ENCODE measurements at regions not wholly inside any gene's neighbourhood (a gene's known extent, or its start where the extent isn't known, plus 50 kb on each side); places are given as distances from the start of the nearest gene placed in this dataset.

DNA sequence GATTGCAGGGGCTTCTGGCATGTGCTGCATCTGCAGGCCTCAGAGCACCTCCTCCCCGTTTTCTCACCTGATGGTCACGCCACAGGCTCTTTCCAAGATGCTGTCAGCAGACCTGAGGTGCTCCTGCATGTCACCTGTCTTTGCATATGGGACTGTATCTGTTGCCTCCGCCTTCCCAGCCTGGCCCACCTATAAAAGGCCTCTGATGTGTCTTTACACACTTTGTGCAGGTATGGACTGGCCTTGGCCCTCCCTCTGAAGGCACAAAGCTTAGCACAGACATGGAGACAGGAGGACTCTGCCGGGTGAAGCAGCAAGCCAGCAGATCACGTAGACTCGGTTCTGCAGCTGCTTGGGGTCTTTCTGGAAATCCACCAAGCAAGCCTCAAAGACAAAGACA, 220.9 kb upstream of the PPP2R2D start:
- DNase-seq = no peak

DNA sequence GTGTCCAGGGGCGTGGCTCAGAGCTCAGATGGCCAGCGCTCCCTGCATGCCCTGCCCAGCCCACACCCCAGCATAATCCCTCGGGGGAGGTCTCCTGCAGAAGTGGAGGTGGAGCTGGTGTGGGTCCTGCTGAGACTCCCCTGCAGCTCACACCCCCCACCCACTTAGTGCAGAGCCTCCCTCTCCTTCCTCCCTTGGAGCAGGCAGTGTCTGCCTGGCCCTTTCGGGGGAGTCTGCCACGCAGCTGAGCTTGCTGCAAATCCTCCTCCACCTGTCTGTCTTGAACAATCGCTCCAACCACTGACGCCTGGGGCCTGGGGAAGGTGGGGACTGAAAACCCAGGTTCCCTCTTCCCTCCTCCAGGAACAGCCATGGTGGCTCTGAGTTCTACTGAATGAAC, 219.7 kb upstream of the PPP2R2D start:
- no peak for DNase-seq

DNA sequence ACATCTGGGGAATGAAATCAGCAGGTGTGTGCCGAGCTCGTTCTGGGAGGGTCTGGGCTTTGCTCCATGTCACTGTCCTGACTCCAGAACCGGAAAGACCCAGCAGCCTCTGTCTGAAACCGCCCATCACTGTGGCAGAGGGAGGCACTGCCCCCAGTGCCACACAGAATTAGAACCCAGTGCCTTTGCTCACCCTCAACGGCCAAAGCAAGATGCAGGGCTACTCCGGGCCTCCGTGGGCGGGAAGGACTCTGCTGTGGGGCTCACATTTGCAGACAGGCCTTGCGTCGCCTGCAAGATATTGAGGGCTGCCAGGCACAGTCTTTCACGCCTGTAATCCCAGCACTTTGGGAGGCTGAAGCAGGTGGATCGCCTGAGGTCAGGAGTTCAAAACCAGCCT, 219.2 kb upstream of the PPP2R2D start:
- no peak for DNase-seq

DNA sequence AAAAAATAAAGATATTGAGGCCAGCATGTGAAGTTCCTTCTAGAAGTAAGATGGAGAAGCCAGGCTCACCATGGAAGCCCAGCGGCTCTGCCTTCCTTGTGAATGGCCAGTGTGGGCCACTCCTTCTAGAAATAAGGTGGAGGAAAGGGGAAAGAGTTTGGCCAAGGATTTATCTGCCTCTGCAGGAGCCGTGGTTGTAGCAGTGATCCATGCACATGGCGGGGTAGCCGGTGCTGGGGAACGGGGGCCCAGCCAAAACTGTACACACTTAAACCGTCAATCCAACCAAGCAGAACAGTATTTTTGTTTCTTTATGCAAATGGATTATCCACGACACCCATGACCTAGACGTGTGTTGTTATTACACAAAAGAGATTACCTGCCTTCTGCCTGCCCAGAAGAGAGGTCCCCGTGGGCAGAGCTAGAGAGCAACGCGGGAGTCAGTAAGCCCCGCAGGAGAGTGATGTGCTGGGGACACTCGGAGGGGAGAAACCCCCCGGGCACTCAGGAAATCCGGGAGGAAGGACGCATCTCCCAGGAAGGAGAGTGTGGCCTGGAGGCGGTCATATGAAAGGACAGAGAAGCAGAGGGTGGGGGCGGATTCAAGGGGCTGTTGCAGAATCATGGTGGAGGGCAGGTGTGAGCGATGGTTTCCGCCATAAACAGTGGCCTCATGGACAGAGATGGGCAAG, 218.4 kb upstream of the PPP2R2D start:
- no peak for DNase-seq

DNA sequence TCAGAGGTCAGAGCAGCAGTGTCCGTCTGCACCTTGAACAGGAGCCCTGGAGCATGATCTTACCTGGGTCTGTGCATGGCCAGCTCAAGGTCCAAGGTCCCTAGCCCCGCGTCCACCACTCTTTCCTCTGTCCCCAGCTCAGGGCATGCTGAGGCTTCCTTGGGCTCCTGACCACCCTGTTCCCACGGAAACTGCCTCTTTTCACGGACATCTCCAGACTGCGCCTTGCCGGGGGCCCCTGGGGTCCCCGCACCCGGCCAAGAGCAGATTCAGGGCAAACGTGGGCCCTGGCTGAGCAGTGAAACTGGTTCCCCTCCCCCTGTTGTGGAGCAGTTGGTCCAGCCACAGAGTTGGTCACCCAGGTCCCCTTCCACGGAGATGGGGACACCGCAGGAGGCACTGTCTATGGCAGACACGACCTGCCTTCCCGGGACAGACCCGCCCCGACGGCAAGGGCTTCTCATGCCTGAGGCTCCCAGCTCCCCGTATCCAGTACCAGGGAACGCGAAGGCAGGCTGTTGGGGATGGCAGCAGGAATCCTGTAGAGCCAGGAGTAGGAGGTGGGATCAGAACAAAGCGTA, 217.4 kb upstream of the PPP2R2D start:
- no peak for DNase-seq

DNA sequence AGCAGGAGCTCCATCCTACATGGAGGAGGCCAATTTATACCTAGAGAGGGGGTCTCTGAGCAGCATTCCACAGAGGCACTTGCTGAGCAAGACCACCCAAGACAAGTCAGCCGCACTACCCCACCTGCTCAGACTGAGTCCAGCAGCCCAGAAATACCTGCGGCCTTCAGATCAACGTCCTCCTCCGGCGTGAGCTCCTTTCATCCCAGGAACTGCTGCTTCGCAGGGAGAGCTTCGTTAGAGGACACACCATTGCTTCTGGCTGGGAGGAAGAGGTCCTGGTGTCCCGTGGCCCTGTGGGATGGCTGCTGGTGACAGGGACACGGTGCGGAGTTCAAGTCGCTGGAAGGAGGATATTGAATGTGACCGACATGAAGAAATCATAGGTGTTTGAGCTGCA, 216.9 kb upstream of the PPP2R2D start:
- no peak for DNase-seq

DNA sequence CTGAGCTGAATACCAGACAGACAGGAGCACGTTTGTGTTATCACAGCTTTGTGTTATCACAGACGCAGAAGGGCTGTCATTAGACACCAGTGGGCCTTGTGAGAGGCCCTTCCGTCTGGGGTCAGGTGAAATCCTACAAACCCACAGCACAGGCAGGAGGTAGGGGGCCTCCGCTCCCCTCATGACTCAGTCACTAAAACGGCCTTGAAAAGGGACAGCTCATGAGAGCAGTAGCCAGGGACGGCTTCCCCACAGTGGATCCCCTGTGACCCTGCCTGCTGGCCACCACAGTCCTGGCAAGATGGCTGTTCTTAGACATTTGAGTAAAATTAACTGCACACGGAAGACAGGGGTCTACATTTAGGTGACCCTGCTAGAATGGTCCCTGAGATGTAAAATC, 215.8 kb upstream of the PPP2R2D start:
- DNase-seq = no peak

DNA sequence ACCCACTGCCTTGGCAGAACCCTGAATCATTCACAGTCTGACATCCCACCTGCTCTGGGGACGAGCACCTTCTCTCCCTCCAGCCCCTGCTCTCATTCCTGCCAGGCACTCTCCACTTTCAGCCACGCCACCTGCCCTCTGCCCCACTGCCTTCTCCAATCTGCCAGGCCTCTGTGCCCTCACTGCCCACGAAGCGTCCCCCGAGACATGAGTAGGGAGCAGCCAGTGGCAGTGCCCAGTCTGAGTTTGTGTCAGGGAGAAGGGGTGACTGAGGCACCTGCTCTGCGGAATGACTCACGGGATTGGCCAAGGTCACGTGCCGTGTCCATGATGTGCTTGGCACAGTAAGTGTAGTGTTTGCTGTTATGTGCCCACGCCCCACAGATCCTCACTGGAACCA, 215.2 kb upstream of the PPP2R2D start:
- DNase-seq = no peak

DNA sequence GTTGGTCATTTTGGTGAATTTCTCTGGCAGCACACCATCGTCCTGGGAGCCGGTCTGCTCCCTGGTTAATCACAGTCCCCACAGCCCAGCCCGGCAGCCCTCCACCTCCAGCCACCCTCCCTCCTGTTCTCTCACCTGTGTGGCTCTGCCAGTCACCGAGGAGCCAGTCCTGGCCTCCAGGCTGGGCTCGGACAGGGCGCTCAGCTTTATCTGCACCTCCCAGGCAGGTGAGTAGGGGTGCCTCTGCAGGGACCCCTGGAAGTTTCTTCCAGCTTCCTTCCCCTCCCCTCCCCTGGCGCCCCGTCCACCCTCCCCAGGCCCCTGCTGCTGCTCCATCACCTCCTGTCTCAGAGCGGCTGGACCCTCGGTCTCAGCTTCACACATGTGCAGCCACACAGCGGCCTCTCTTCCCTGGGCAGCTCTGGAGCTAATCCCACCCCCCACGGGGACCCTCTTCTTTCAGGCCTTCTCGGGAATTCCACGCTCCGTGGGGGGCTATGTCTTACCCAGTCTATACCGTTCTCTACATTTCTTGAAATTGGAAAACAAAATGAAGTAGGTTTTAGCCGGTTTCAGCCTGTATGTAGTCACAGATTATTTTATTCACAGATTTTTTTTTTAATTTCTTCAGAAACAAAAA, 213.9 kb upstream of the PPP2R2D start:
- DNase-seq = no peak

DNA sequence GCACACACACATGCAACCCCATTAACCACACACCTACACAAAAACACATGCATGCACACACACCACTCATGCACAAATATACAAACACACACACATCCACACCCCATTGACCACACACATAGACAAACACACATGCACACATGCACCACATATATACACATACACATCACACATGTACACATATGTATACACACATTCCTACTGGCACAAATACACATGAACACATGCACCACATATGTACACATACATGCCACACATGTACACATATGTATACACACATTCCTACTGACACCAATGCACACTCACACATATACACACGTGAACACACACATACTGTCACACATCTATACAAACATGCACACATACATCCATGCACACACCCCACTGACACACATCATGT, 212.5 kb upstream of the PPP2R2D start:
- no peak for DNase-seq

DNA sequence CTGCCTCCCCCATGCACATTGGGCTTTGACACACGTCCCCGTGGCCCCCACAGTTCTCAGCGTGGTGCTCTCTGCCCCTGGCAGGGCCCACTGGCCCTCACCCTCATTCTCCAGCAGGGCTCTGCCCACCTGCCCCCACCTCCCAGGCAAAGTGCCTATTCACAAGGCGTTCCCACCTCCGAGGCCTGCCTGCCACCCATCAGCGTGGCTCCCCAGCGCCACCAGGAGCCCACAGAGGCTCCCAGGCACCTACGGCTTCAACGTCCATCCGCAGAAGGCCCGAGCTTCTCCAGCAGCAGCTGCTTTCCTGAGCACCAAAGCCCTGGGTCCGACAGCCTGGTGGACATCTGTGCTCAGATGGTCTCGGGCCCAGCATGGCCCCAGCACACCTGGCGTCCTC, 211.8 kb upstream of the PPP2R2D start:
- DNase-seq = no peak

DNA sequence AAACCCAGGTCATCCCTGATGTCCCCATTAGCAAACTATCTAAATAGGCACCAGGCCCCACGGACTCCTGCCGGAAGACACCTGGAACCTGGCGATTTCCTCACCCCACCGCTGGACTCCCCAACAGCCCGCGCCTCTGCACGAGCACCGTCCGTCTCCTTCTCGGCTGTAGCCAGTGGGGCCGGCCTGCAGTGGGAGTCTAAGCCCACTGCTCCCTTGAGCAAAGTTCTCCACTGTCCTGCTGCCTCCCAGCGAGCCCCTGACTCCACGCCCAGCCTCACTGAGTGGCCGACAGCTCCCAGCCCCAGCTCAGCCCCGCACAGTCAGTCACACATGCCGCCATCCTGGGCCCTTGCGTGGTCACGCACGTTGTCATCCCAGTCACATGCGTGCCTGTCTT, 211.3 kb upstream of the PPP2R2D start:
- no peak for DNase-seq

DNA sequence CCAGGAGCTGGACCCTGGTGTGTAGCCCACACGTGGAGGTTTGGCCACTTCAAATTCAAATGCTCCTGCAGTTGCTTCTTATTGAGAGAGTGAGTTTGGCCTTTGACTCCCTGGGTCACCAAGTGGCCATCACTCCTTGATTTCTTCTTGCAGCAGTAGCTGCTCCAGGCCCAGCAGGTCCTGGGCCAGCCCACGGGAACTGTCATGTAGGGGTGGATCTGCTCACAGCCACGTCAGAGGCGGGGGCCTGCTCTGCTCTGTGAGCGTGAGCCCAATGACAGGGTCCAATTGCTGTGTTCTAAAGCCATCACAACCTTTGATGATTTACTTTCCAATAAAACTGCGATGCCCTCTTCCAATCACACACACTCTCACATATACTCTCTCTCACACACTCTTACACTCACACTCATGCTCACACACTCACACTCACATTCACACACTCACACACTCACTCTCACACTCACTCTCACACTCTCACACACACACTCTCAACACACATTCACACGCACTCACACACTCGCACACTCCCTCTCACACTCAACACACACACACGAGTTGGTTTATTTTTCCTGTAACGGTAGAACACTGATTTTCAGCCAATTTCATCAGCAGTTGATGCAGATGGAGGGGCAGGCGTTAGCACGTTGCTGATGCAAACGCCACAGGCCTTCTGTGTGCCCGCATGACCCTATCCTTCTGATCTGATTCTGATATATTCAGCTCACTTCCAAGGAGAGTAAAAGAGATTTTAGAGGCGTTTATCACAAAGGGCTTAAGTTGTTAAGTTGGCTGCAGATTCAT, 210.7 kb upstream of the PPP2R2D start:
- no peak for DNase-seq

DNA sequence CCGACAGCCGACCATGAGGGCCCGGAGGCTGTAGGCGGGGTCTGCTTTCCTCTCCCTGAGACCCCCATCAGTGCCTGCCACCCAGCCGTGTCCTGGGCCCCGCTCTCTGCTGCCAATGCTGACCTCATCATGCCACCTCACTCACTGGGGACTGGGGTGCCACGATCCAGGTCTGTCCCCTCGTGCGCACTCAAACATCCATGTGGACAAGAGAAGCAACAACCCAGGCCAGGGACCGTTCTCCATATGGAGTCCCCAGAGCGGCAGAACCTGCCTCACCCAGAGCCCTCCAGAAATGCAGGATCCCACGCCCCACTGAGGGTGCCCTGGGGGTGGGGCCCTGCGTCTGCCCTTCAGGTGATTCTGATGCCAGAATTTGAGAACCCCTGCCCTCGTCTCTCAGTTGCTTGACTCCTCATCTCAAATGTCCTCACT, 210.0 kb upstream of the PPP2R2D start:
- no peak for DNase-seq

DNA sequence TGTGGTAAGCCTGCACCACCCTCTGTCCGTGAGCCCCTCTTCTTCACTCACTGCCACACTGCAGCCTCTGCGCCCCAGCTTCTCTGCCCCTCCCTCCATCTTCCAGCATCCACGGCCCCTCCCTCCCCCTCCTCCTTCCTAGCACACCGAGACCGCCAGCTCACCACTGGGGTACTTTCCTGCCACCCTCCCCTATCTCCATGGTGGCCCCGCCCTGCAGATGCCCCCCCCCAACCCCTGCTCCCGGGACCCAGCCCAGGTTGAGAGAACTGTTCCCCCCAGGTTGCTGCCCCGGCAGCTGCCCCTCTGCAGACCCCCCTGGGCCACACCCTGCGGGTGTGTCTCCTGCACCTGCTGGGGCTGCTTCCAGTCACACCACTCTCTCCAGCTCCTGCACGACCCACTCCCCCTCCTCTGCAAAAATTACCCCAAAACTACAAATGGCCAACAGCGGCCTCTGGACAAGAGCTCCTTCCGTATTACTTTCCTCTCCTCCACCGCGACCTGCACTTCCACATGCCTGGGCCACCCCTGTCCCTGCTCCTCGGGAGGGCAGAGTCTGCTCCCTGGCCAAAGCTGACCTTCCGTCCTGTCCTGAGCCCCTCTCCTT, 209.2 kb upstream of the PPP2R2D start:
- no peak for DNase-seq

DNA sequence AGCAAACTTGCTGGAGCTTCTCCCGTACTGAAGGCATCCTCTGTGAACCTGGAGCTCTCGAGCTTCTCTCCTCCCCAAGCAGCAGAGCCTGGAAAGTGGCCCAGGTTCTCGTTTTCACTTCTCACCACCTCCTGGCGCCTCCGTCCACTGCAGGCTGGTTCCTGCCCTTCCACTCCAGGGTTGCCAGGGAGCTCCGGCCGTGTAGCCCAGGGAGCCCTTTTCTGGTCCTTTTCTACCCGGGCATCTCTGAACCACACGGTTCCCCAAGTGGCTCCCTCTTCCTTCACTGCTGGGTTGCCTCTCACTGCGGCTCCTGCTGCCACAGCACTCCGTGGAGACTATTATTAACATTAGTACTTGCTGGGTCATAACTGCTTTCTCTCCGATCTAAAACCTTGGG, 208.6 kb upstream of the PPP2R2D start:
- no peak for DNase-seq

DNA sequence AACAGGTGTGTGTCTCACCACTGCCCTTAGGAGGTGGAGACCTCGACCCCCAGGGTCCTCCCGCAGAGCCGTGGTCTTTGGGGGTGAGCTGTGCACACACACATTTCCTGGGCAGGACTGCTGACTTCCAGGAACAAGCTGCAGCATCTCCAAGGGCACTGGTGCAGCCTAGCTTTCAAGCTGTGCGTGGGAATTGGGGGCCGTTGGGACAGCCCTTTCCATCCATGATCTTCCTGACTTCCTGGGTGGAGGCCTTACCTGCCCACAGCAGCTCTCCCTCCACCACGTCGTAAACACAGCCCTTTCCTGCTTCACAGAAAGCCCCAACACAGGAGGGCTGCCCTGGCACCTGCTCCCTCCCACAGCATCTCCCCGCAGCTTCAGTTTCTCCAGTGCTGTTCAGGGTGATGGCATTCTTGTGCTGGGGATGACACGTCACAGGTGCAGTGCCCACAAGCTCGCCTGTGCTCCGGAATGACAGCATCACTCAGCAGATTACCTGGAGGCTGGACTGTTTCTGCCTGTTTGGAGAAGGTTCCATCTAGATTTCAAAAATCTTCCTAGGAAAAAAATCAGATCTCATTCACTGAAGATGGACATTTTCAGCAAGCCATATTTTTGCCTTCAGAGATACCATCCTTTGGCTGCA, 208.0 kb upstream of the PPP2R2D start:
- no peak for DNase-seq

DNA sequence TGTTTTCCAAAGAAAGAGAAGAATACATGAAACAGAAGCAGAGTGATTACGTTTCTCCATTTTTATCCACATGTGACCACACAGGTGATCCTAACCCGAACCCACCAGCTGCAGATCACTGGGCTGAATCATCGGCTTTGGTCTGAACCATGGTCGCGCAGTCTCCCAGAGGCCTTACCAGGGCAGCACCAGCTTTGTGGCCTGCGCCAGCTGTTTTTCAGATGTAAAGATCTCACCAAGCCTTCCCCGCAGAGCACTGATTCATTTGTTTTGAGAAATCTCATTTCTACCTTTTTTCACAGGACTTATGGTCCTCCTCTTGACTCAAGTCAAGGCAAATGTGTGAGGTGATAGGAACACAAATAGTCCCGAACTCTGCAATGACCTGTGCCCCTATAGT, 207.0 kb upstream of the PPP2R2D start:
- no peak for DNase-seq

DNA sequence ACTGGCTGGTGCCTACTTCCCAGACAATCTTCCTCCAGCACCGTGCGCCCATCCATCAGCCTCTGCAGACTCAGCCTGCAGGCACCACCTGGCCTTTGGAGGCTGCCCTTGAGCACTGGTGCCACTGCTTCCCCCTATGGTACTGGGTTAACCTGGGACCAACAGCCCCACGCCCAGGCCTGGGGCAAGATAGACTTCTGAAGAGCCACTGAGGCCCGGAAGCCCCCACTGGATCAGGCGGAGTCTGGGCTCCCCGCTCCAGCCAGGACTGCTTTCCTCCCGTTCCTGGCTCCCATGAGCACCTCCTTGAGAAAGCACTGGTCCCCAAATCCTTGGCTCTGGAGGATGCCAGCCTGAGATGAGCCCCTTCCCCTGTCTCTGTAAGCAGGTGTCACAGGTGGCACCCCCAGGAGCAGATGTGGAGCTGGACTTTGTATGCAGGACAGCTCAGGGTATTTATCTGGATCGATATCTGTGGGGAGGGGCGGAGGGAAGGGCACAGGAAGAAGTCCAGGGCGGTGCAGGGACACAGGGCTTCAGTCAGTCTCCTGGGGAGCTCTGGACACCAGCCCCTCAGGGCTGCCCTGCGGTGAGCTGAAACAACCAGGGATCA, 206.5 kb upstream of the PPP2R2D start:
- no peak for DNase-seq

DNA sequence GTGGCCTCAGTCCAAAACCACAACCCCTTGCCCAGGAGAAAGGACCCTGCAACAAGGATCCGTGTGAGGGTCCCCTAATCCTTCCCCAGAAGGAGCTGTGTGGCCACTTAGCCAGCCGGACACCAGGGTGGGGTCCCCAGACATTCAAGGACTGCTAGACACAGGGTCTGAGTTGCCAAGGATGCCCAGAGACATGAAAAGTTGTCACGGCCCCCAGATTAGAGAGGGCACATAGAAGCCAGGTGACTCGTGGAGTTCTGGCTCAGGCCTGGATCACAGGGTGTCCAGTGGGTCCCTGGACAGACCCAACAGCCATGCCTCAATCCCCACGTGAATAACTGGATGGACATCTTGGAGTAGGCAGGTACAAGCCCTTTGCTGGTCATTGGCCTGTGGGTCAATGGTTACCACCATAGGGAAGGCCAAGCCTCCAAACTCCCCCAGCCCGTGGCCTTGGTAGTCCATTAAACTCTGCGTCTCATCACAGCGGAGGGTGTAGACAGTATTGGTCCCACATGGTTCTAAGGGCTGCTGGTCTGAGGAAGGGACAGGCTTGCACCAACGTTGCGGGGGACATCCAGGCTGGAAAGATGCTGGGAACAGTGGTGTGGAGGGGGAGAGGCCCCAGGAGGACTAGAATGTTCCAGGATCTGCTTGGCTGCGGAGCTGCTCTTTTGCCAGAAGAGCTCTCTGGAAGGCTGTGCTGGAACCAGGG, 205.9 kb upstream of the PPP2R2D start:
- DNase-seq = no peak

DNA sequence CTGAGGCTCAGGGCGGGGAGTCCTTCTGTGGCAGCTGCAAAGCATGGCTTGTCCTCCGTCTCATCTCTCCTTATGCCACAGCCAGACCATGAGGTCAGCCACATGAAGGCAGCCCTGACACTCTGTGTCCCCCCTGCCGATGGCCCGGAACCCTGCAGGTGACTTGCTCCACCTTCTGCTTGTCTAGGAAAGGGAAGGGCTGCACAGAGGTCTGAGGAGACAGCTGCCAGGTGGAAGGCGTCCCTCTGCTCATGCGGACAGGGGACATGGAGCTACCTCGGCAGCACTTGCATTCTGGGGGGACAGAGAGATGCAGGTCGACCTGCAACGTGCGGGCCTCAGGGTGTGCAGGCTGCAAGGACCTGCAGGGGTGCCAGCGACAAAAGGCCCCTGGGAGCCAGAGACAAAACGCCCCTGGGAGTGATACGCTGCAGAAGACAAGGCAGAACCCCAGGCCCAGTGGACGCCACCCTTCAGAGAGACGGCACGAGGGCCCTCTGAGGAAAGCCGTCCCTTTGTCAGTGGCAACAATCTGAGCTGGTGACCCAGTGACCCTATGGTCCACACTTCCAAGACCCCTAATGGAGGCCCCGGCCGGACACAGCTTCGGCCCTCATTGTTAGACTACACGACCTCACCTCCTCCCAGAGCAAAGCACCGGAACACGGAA, 205.2 kb upstream of the PPP2R2D start:
- DNase-seq = no peak
